Spinal cord (tissue), 9 donors: ENCODE measurements at regions not wholly inside any gene's neighbourhood (a gene's known extent, or its start where the extent isn't known, plus 50 kb on each side); places are given as distances from the start of the nearest gene placed in this dataset.

Source experiments
- DNase-seq, 6 donors: peaks; one replicate each; pipeline versions ENCODE4 v3.0.0 to v3.0.0-alpha.2; 2013 to 2015; ENCODE audit warnings: low spot score in 6 of 6, low read depth in 4 of 6
- H3K27ac ChIP-seq: one replicate; pipeline ENCODE4 v1.5.1; 2013; ENCODE audit warnings: low read depth, low read length, control low read depth
- H3K27me3 ChIP-seq: one replicate; pipeline ENCODE4 v1.6.1; 2013; ENCODE audit warnings: low read length; ENCODE audit not compliant: control insufficient read depth, insufficient read depth
- H3K36me3 ChIP-seq: one replicate; pipeline ENCODE4 v1.6.1; 2013; ENCODE audit warnings: low read length; ENCODE audit not compliant: control insufficient read depth, insufficient read depth
- H3K4me1 ChIP-seq: one replicate; pipeline ENCODE4 v1.6.1; 2013; ENCODE audit warnings: low read length; ENCODE audit not compliant: control insufficient read depth, insufficient read depth
- H3K4me3 ChIP-seq: one replicate; pipeline ENCODE4 v1.5.1; 2013; ENCODE audit warnings: low read depth, low read length, control low read depth
- H3K9me3 ChIP-seq: one replicate; pipeline ENCODE4 v1.6.1; 2013; ENCODE audit warnings: low read length; ENCODE audit not compliant: control insufficient read depth, insufficient read depth
- WGBS: methylation state at CpG from one replicate; pipeline ENCODE4 v1.1.5; 2013; ENCODE audit warnings: missing lambda C conversion rate; ENCODE audit not compliant: insufficient coverage; 5-methylcytosine and 5-hydroxymethylcytosine counted together
- donor health status: healthy.

DNA sequence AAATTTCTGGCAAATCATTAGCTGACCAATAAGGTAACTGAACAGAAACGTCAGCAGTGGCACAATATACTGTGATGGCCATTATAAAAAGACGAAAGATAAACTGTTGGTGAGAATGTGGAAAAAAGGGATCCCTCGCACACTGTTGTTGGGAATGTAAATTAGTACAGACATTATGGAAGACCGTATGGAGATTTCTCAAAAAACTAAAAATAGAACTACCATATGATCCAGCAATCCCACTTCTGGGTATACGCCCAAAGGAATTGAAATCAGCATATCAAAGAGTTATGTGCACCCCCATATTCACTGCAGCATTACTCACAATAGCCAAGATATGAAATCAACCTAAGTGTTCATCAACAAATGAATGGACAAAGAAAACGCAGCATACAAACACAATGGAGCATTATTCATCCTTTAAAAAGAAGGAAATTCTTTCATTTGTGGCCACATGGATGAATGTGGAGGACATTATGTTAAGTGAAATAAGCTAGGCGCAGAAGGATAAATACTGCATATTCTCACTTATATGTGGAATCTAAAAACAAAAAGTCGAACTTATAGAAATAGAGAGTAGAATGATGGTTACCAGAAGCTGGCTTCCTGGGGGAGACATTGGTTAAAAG, 257.7 kb downstream of the RHOU start:
- Histone ChIP-seq H3K36me3 (no peaks in the 10 kb centered on the region), H3K9me3 (no peaks in the 10 kb centered on the region), H3K27me3 (no peaks in the 10 kb centered on the region), H3K4me1 (peaks cover 26% of the 10 kb centered on the region), H3K4me3 (no peak overlapping the region), H3K27ac (no peak overlapping the region)
- peak in 1 of 6 donors; percentile 63 for DNase-seq
- 74% methylated on average over 2 of the region's 8 CpGs for WGBS

DNA sequence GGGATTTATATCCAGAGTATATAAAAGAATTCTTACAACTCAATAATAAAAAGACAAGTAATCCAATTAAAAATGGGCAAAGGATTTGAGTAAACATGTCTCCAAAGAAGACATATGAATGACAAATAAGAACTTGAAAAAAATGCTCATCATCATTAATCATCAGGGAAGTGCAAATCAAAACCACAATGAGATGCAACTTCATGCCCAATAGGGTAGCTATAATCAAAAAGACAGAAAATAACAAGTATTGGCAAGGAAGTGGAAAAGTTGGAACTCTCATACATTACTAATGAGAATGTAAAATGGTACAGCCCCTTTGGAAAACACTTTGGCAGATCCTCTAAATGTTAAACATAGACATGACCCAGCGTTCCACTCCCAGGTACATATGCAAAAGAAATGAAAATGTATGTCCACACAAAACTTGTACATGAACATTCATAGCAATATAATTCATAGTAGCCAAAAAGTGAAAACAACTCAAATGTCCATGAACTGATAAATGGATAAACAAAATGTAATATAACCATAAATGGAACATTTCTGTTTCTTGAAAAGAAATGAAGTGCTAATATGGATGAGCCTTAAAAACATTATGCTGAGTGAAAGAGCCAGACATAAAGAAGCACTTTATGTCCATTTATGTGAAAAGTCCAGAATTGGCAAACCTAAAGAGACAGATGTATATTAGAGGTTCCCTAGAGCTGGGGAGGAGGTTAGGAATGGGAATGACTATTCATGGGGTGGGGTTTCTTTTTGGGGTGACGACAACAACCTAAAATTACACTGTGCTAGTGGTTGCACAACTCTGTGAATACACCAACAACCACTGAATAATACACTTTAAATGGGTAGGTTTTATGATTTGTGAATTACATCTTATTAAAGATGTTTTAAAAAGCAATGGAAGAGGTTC, 259.7 kb downstream of the RHOU start:
- Histone ChIP-seq H3K9me3 (no peaks in the 10 kb centered on the region), H3K4me3 (no peak overlapping the region), H3K4me1 (peaks cover 15% of the 10 kb centered on the region), H3K27me3 (no peaks in the 10 kb centered on the region), H3K36me3 (no peaks in the 10 kb centered on the region), H3K27ac (no peak overlapping the region)
- no CpG with 5 or more reads among the region's 2 CpGs for WGBS
- no peak for DNase-seq

DNA sequence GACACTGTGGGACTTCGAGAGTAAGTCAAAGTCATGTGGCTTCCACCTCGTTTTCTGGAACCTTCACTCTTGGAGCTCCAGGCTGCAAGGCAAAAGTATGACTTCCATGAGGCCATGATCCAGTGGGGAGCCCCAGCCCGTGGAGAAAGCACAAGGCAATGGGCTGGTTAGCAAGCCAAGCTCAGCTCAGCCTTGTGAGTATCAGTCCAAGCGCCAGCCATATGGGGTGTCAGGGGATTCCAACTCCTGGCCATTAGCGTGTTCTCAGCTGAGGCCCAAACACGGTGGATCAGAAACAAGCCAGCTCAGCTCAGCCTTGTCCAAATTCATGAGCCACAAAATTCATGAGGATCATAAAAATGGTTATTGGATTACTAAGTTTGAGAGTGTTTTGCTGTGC, 261.0 kb downstream of the RHOU start:
- WGBS, result 89% methylated on average over 6 of the region's 6 CpGs
- no peaks in the 10 kb centered on the region for H3K36me3 ChIP-seq
- no peaks in the 10 kb centered on the region for H3K9me3 ChIP-seq
- H3K27me3 ChIP-seq, result no peaks in the 10 kb centered on the region
- peaks cover 4% of the 10 kb centered on the region for H3K4me1 ChIP-seq
- peak in 1 of 6 donors; percentile 36 for DNase-seq
- no peak overlapping the region for H3K27ac ChIP-seq
- no peak overlapping the region for H3K4me3 ChIP-seq

DNA sequence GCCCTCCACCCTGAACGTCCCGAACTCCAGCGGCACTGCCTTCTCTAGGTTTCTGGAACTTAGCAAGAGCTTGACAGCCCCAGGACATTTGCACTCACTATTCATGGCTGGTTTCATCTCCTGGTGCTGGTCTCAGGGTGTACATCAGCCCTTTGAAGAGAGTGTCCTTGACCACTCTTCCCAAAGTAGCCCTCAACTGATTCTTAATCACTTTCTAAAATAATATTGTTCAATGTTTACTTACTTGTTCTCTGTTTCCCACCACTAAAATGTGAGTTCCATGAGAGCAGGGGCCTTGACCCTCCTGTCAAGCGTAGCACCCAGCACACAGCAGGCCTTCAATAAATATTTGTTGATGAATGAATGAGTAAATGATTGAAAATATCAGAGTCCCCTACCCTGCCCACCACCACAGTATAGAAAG, 262.5 kb downstream of the RHOU start:
- no peak for DNase-seq
- H3K27me3 ChIP-seq, result no peaks in the 10 kb centered on the region
- H3K4me3 ChIP-seq, result no peak overlapping the region
- no peaks in the 10 kb centered on the region for H3K36me3 ChIP-seq
- H3K4me1 ChIP-seq, result peaks cover 4% of the 10 kb centered on the region
- H3K27ac ChIP-seq, result no peak overlapping the region
- WGBS, result 92% methylated on average over 3 of the region's 4 CpGs
- H3K9me3 ChIP-seq, result no peaks in the 10 kb centered on the region

DNA sequence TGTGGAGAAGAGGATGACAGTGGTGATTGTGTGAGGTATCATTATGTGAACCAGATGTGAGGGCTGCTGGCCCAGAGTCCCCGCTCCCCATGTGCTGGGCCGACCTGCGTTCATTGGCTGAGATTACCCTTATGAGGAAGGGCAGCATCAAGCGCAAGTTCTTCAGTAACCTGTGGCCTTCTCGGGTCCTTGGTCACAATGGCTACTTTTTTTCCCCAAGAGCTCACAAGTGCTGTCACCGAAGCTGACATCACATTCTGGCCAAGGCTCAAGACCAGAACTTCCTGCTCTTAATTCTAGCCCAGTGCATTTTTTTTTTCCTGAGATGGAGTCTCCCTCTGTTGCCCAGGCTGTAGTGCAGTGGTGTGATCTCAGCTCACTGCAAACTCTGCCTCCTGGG, 262.9 kb downstream of the RHOU start:
- WGBS, result 73% methylated on average over 6 of the region's 6 CpGs
- no peak overlapping the region for H3K27ac ChIP-seq
- no peak for DNase-seq

DNA sequence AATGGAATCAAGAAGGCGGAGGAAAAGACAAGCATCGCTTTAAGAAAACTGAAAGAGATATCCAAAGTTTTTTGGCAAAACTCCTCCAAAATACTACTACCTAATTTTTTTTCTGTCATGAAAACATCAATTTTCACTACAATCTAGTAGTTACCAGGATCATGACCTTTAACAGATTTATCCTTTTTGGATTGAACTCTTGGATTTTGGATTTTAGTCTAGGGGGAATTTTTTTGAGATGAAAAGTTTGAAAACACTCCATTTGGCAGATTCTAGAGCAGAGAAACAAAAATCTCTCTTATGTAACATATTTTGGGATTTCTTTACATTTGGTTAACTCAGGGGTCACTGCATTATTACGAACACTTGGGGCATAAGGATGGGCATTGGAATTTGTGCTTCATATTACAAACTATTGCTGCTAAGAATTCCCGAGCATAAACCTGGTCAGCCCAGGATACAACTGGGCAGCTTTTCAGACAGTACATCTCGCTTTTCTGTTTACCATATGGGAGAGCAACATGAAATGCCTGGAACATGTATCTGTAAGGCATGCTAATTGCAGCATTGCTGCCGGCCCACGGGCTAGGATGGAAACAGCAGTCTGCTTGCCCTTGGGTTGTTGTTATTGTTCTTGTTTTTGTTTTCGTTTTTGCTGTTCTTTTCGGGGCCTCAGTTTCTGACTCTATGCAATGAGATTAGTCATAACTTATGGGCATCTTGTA, 264.3 kb downstream of the RHOU start:
- no peaks in the 10 kb centered on the region for H3K27me3 ChIP-seq
- no peaks in the 10 kb centered on the region for H3K9me3 ChIP-seq
- peaks cover 14% of the 10 kb centered on the region for H3K4me1 ChIP-seq
- no peaks in the 10 kb centered on the region for H3K36me3 ChIP-seq
- no peak for DNase-seq
- no peak overlapping the region for H3K4me3 ChIP-seq
- WGBS, result 72% methylated on average over 5 of the region's 9 CpGs
- no peak overlapping the region for H3K27ac ChIP-seq

More for the DNA sequence above, 262.9 kb downstream of the RHOU start:
- Histone ChIP-seq H3K36me3 (no peaks in the 10 kb centered on the region), H3K4me1 (peaks cover 5% of the 10 kb centered on the region), H3K4me3 (no peak overlapping the region), H3K27me3 (no peaks in the 10 kb centered on the region), H3K9me3 (no peaks in the 10 kb centered on the region)

DNA sequence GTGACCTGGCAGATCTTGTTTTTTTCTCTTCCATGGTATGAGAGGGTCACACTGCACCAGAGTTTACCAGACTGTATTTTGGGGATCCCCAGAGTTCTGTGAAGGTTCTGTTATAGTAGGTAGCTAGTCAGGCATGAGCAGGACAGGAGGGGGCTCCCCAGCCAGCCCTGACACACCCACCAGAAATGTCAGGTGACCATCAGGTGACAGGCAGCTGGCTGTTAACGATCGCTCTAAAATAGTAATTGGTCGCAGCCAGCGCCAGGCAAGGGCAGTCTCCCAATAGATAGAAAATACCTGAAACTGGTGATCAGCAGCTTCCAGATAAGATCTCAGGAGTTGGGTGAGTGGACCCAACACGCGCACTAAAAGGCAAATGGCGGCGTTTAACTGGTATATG, 264.9 kb downstream of the RHOU start:
- Histone ChIP-seq H3K27me3 (no peaks in the 10 kb centered on the region), H3K9me3 (no peaks in the 10 kb centered on the region), H3K4me1 (peaks cover 14% of the 10 kb centered on the region), H3K27ac (no peak overlapping the region), H3K36me3 (no peaks in the 10 kb centered on the region), H3K4me3 (no peak overlapping the region)
- DNase-seq, result no peak
- WGBS, result 98% methylated on average over 8 of the region's 8 CpGs

DNA sequence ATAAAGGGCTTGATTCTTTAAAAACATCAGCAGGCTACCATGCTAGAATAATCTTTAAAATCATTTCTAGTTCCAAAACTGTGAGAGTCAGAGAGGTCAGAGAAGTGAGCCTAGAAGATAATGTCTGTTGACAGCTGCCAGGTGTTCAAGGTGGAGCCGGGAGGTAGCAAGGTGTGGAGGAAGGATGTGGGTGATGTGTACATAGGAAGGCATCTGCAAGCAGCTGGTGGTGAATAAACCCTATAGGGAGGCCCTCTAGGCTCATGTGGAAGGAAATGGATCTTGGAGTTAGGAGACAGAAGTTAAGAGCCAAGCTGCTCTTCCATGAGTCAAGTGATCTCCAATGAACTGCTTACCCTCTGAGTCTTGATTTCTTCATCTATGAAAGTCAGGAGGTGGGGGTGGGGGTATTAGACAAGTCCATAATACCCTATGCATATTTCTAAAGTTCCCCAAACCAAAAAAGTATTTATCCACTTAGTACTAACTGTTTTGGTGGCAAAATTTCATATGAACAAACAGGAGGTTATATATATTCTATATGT, 266.3 kb downstream of the RHOU start:
- DNase-seq, result no peak
- Histone ChIP-seq H3K4me3 (no peak overlapping the region), H3K4me1 (peaks cover 10% of the 10 kb centered on the region), H3K9me3 (no peaks in the 10 kb centered on the region), H3K27ac (no peak overlapping the region), H3K27me3 (no peaks in the 10 kb centered on the region), H3K36me3 (no peaks in the 10 kb centered on the region)
- 94% methylated on average over 1 of the region's 1 CpG for WGBS

DNA sequence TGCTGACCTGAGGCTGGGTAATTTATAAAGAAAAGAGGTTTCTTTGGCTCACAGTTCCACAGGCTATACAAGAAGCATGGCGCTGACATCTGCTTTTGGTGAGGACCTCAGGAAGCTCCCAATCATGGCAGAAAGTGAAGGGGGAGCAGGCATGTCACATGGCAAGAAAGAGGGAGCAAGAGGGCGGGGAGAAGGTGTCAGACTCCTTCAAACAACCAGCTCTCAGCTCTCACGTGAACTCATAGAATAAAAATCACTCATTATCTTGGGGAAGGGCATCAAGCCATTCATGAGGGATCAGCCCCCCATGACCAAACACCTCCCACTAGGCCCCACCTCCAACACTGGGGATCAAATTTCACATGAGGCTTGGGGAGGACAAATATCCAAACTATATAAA, 266.8 kb downstream of the RHOU start:
- 90% methylated on average over 2 of the region's 3 CpGs for WGBS
- H3K4me3 ChIP-seq, result no peak overlapping the region
- no peaks in the 10 kb centered on the region for H3K36me3 ChIP-seq
- H3K9me3 ChIP-seq, result no peaks in the 10 kb centered on the region
- H3K4me1 ChIP-seq, result peaks cover 10% of the 10 kb centered on the region
- no peak overlapping the region for H3K27ac ChIP-seq
- no peak for DNase-seq
- no peaks in the 10 kb centered on the region for H3K27me3 ChIP-seq
